K562 (cell line): ENCODE measurements at regions not wholly inside any gene's neighbourhood (a gene's known extent, or its start where the extent isn't known, plus 50 kb on each side); places are given as distances from the start of the nearest gene placed in this dataset.

Experiments
- ATAC-seq: fragments of 200-7000 bp; cut with Tn5 transposase; 3 replicates; pipeline ENCODE4 v1.9.1; 2020; ENCODE audit warnings: moderate library complexity
- BruUV-seq: library from RNA; stranded (reverse); fragments of 400-500 nt; replicated peaks from 2 replicates; lab custom pipeline; 2021; lab: Mats Ljungman, UMichigan
- CTCF ChIA-PET: fragments of 300-600 bp; formaldehyde crosslinking; extraction: SDS; loops from one replicate; lab custom pipeline; 2021; ENCODE audit warnings: low intra/inter-chr PET ratio; lab: Yijun Ruan, JAX
- POLR2A ChIA-PET: fragments of 300-600, 350-650 bp; sonication (Branson Sonifier 250); formaldehyde crosslinking; extraction: SDS; loops from one replicate; lab custom pipeline; 2021; ENCODE audit warnings: antibody characterized with exemption, inconsistent platforms; lab: Yijun Ruan, JAX
- DNase-seq, 4 experiments: peaks; one replicate each; pipeline versions ENCODE4 v3.0.0 to v3.0.0-alpha.2; 2011 to 2018; ENCODE audit warnings: low spot score in 3 of 4, mixed read lengths in 3 of 4; ENCODE audit errors: extremely low read depth in 1 of 4
- FAIRE-seq: peaks from 2 replicates; lab custom pipeline; 2011; peaks lifted over from hg19 to GRCh38; lab: Jason Lieb, UNC
- H2AFZ ChIP-seq: 2 replicates; pipeline ENCODE4 v1.6.0; 2011; ENCODE audit warnings: low read depth, low read length, control low read depth, inconsistent platforms
- H3K27ac ChIP-seq: fragments of 200-600 bp; 3 replicates; pipeline ENCODE4 v1.8.0; 2011; ENCODE audit warnings: low read depth, mild to moderate bottlenecking, control low read depth, inconsistent platforms, low read length, moderate library complexity, mixed read lengths; ENCODE audit errors: extremely low read depth
- H3K27me3 ChIP-seq, 2 experiments: fragments of 300-600 bp in 1 of 2; 2 replicates in 1 of 2; 3 replicates in 1 of 2; pipeline versions ENCODE4 v1.6.0 to v1.8.0; 2011; ENCODE audit warnings: inconsistent platforms in 2 of 2, low read length in 2 of 2, mild to moderate bottlenecking in 1 of 2, mixed read lengths in 1 of 2, moderate library complexity in 1 of 2; ENCODE audit not compliant: control insufficient read depth in 2 of 2, insufficient read depth in 2 of 2
- H3K36me3 ChIP-seq: fragments of 300-600 bp; 3 replicates; pipeline ENCODE4 v1.8.0; 2011; ENCODE audit warnings: mild to moderate bottlenecking, low read length, inconsistent platforms; ENCODE audit not compliant: control insufficient read depth, insufficient read depth
- H3K4me1 ChIP-seq, 2 experiments: fragments of 200-600 bp in 1 of 2; replicated peaks in 1 of 2; 2 replicates in 1 of 2; 3 replicates in 1 of 2; pipeline versions ENCODE4 v1.5.1 to v1.8.0; 2011; ENCODE audit warnings: inconsistent platforms in 2 of 2, low read length in 2 of 2, mild to moderate bottlenecking in 1 of 2, mixed read lengths in 1 of 2, moderate library complexity in 1 of 2; ENCODE audit not compliant: control insufficient read depth in 2 of 2, insufficient read depth in 2 of 2
- H3K4me2 ChIP-seq: 2 replicates; pipeline ENCODE4 v1.6.1; 2011; ENCODE audit warnings: low read length, control low read depth, inconsistent platforms, mixed read lengths; ENCODE audit not compliant: insufficient read depth
- H3K4me3 ChIP-seq: fragments of 200-600 bp; sonication (generic), shearing (Covaris generic); 2 replicates; pipeline ENCODE4 v1.5.1; 2016; ENCODE audit warnings: control low read depth, inconsistent platforms
- H3K79me2 ChIP-seq: fragments of 200-600 bp; 3 replicates; pipeline ENCODE4 v1.8.0; 2011; ENCODE audit warnings: low read length, inconsistent platforms; ENCODE audit not compliant: control insufficient read depth, insufficient read depth
- H3K9ac ChIP-seq, 2 experiments: 2 replicates each; pipeline versions ENCODE4 v1.6.0 to v1.6.1; 2011; ENCODE audit warnings: low read depth in 2 of 2, low read length in 2 of 2, control low read depth in 1 of 2, inconsistent platforms in 1 of 2, mild to moderate bottlenecking in 1 of 2, mixed read lengths in 1 of 2; ENCODE audit not compliant: insufficient read depth in 1 of 2
- H3K9me1 ChIP-seq: one replicate; pipeline ENCODE4 v1.6.0; 2011; ENCODE audit warnings: inconsistent platforms, mild to moderate bottlenecking, low read length, moderate library complexity; ENCODE audit not compliant: control insufficient read depth, insufficient read depth
- H3K9me3 ChIP-seq: replicated peaks from 2 replicates; pipeline ENCODE4 v1.5.1; 2011; ENCODE audit warnings: low read depth, low read length, inconsistent platforms; ENCODE audit not compliant: control insufficient read depth, insufficient read depth
- H4K20me1 ChIP-seq: replicated peaks from 2 replicates; pipeline ENCODE4 v1.6.1; 2011; ENCODE audit warnings: low read length, inconsistent platforms, mixed read lengths; ENCODE audit not compliant: control insufficient read depth, insufficient read depth
- GTF2A2 ChIP-seq: IDR thresholded peaks from 2 replicates; pipeline ENCODE4 v1.6.1; 2016; ENCODE audit warnings: mild to moderate bottlenecking, missing genetic modification characterization, missing compliant biosample characterization
- PRDM10 ChIP-seq: fragments of 450-650 bp; IDR thresholded peaks from 2 replicates; pipeline ENCODE4 v1.6.1; 2018; ENCODE audit not compliant: partially characterized antibody
- SIN3A ChIP-seq, 2 experiments: fragments of 150-350 bp in 1 of 2; IDR thresholded peaks; 2 replicates each; pipeline ENCODE4 v1.6.1; 2011 to 2016; ENCODE audit warnings: borderline replicate concordance in 2 of 2, low read depth in 2 of 2, low read length in 2 of 2, mild to moderate bottlenecking in 2 of 2, moderate library complexity in 2 of 2; ENCODE audit not compliant: control insufficient read depth in 1 of 2
- SMARCB1 ChIP-seq: IDR thresholded peaks from 2 replicates; pipeline ENCODE4 v1.6.1; 2011; ENCODE audit warnings: improper control_type of control experiment, low read depth; ENCODE audit not compliant: insufficient read length
- TCF7 ChIP-seq: sonication (generic); IDR thresholded peaks from 2 replicates; pipeline ENCODE4 v1.6.1; 2016; ENCODE audit warnings: antibody characterized with exemption, borderline replicate concordance
- WGBS: fragments of 100-300 bp; shearing (Covaris generic); methylation state at CpG from one replicate; pipeline ENCODE4 v1.1.6; 2016; ENCODE audit warnings: low coverage, mixed read lengths; ENCODE audit not compliant: insufficient coverage; ENCODE audit errors: missing lambda C conversion rate; 5-methylcytosine and 5-hydroxymethylcytosine counted together
- in situ Hi-C: fragments of 300-500 bp; cut with MboI; formaldehyde crosslinking; loops from 4 replicates; pipeline ENCODE4 v1.15.0; 2018; ENCODE audit warnings: inconsistent platforms, mixed read lengths
- intact Hi-C: fragments of 100-400 bp; cut with micrococcal nuclease; formaldehyde crosslinking; loops from 2 replicates; pipeline ENCODE4 v1.14.2; 2022
- TF ChIP-seq, protein P1 (sequence below): fragments of 250-450 bp; sonication (Bioruptor Pico); IDR thresholded peaks from 2 replicates; pipeline ENCODE4 v1.8.0; 2021; ENCODE audit warnings: moderate library complexity, mild to moderate bottlenecking, inconsistent platforms

- TF ChIP-seq PRDM10 (no peak), SIN3A (IDR thresholded peaks at IDR 0.05; ENCODE audit: borderline replicate concordance in 2 of 2, control insufficient read depth in 1 of 2, low read depth in 2 of 2, low read length in 2 of 2) (no peak), SMARCB1 (no peak), TCF7 (no peak), GTF2A2 (tag) (no peak)
Observed at GRCh38 chr6:160863782-160864181, 127.8 kb upstream of the MAP3K4 start (continued).

- in situ Hi-C loops (no loop called here), intact Hi-C loops (no loop called here)
- CTCF ChIA-PET: no interaction called here
- POLR2A ChIA-PET: interaction anchor here (1.3 kb wide), 1 partner anchor 9 kb away, joined by 3 read pairs; no protein-coding TSS in a partner anchor
- Histone ChIP-seq H3K9ac (no peak overlapping the region), H2AFZ (no peak overlapping the region), H4K20me1 (no peaks in the 10 kb centered on the region), H3K79me2 (no peaks in the 10 kb centered on the region), H3K36me3 (no peaks in the 10 kb centered on the region), H3K27ac (no peak overlapping the region), H3K27me3 (no peaks in the 10 kb centered on the region), H3K4me2 (no peak overlapping the region), H3K4me1 (no peaks in the 10 kb centered on the region), H3K9me3 (no peaks in the 10 kb centered on the region), H3K9me1 (no peaks in the 10 kb centered on the region), H3K4me3 (no peak overlapping the region)
- ATAC-seq (no peak), DNase-seq (no peak), FAIRE-seq (no peak)
- WGBS: 60% methylated on average over 1 of the region's 1 CpG
- BruUV-seq: no TSS peak
- TF ChIP-seq, protein P1, sequence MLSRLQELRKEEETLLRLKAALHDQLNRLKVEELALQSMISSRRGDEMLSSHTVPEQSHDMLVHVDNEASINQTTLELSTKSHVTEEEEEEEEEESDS (CRISPR knock-in tag): no peak
Observed at GRCh38 chr6:160871320-160871719, 120.2 kb upstream of the MAP3K4 start.
